NCI-H524 (cell line): ENCODE measurements at regions not wholly inside any gene's neighbourhood (a gene's known extent, or its start where the extent isn't known, plus 50 kb on each side); places are given as distances from the start of the nearest gene placed in this dataset.
A peak's percentile ranks its signal among the peaks of the same experiment; 100 is the strongest.
"Not testable (repeated sequence)": the region's sequence is repeated elsewhere in the genome, so short reads cannot be mapped to it uniquely, and the experiment has no call there.

ENCODE experiments used
- DNase-seq, 2 experiments: peaks; one replicate each; lab custom pipeline; 2025; lab: John Stamatoyannopoulos, UW

GRCh38 chr20:5453316-5453715 lies 136.6 kb upstream of the PROKR2 start:
- not testable (repeated sequence) for DNase-seq

- not testable (repeated sequence) for DNase-seq
Observed at GRCh38 chr20:5452691-5453090, 135.9 kb upstream of the PROKR2 start.

- DNase-seq = not testable (repeated sequence)
Observed at GRCh38 chr20:5452286-5452685, 135.5 kb upstream of the PROKR2 start.

GRCh38 chr20:5451643-5452210 lies 135.0 kb upstream of the PROKR2 start:
- no peak for DNase-seq

- DNase-seq = peak; percentile 20 to 69
Observed at GRCh38 chr20:5448449-5449118, 131.8 kb upstream of the PROKR2 start.

- DNase-seq = no peak
Observed at GRCh38 chr20:5447188-5447587, 130.4 kb upstream of the PROKR2 start.

- DNase-seq = no peak
Observed at GRCh38 chr20:5445611-5446010, 128.9 kb upstream of the PROKR2 start.

GRCh38 chr20:5442101-5442500 lies 125.3 kb upstream of the PROKR2 start:
- no peak for DNase-seq

- DNase-seq = no peak
Observed at GRCh38 chr20:5434116-5434515, 117.4 kb upstream of the PROKR2 start.

GRCh38 chr20:5433352-5433751 lies 116.6 kb upstream of the PROKR2 start:
- peak in 1 of 2 experiments; percentile 11 for DNase-seq

GRCh38 chr20:5432030-5432429 lies 115.3 kb upstream of the PROKR2 start:
- no peak for DNase-seq

GRCh38 chr20:5430670-5431069 lies 113.9 kb upstream of the PROKR2 start:
- DNase-seq = no peak

GRCh38 chr20:5426026-5426425 lies 109.3 kb upstream of the PROKR2 start:
- DNase-seq = no peak

GRCh38 chr20:5416086-5416485 lies 99.3 kb upstream of the PROKR2 start:
- no peak for DNase-seq

- DNase-seq = no peak
Observed at GRCh38 chr20:5413394-5413793, 96.6 kb upstream of the PROKR2 start.

GRCh38 chr20:5410470-5410869 lies 93.7 kb upstream of the PROKR2 start:
- peak in 1 of 2 experiments; percentile 11 for DNase-seq

GRCh38 chr20:5402903-5403531 lies 86.3 kb upstream of the PROKR2 start:
- DNase-seq = peak; percentile 17 to 67

GRCh38 chr20:5401277-5401875 lies 84.6 kb upstream of the PROKR2 start:
- peak; percentile 86 to 87 for DNase-seq

GRCh38 chr20:5400164-5400762 lies 83.5 kb upstream of the PROKR2 start:
- no peak for DNase-seq

GRCh38 chr20:5397393-5397792 lies 80.6 kb upstream of the PROKR2 start:
- no peak for DNase-seq

- no peak for DNase-seq
Observed at GRCh38 chr20:5395932-5396727, 79.4 kb upstream of the PROKR2 start.
